Peyer's patch (tissue), 4 donors: ENCODE measurements at regions not wholly inside any gene's neighbourhood (a gene's known extent, or its start where the extent isn't known, plus 50 kb on each side); places are given as distances from the start of the nearest gene placed in this dataset.

ENCODE experiments used
- POLR2A ChIP-seq, 2 donors: fragments of 450-650 bp; IDR thresholded peaks; one replicate each; pipeline ENCODE4 v1.5.1; 2017; ENCODE audit warnings: antibody characterized with exemption in 2 of 2, mild to moderate bottlenecking in 2 of 2, moderate library complexity in 2 of 2
- TF ChIP-seq, protein P1 (sequence below), 6 experiments: fragments of 450-650 bp in 4 of 6; fragments of 200-600 bp in 2 of 6; sonication (generic) in 1 of 6; IDR thresholded peaks; one replicate each; pipeline ENCODE4 v1.5.1; 2017 to 2019; ENCODE audit warnings: antibody characterized with exemption in 6 of 6, mild to moderate bottlenecking in 3 of 6, moderate library complexity in 1 of 6

DNA sequence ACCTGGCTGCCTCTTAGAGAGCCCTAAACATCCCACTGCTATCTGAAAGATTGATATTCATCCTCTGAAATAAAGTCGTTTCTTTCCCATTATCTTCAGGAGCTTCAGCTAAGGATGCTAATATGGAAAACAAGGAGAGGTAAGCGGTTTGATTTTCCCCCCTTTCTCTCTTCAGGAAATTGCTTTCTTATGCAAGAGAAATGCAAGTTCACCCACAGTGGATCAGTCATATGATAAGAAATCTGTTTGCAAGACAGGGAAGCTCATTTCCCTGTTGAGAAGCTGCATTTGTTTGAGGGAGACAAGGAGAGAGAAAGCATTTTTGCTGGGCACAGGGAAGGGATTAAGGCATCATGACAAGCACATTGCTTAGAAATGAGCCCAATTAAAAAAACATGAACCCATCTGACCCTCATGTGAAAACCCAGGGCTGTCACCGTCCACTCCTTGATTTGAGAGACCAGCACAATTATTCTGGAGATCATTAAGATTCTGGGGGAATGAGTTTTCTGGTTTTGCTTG, 53.7 kb upstream of the BOD1 start:
- no peak for TF ChIP-seq POLR2A (IDR thresholded peaks at IDR 0.05)
- TF ChIP-seq, protein P1, sequence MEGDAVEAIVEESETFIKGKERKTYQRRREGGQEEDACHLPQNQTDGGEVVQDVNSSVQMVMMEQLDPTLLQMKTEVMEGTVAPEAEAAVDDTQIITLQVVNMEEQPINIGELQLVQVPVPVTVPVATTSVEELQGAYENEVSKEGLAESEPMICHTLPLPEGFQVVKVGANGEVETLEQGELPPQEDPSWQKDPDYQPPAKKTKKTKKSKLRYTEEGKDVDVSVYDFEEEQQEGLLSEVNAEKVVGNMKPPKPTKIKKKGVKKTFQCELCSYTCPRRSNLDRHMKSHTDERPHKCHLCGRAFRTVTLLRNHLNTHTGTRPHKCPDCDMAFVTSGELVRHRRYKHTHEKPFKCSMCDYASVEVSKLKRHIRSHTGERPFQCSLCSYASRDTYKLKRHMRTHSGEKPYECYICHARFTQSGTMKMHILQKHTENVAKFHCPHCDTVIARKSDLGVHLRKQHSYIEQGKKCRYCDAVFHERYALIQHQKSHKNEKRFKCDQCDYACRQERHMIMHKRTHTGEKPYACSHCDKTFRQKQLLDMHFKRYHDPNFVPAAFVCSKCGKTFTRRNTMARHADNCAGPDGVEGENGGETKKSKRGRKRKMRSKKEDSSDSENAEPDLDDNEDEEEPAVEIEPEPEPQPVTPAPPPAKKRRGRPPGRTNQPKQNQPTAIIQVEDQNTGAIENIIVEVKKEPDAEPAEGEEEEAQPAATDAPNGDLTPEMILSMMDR (IDR thresholded peaks at IDR 0.05) = no peak
